Lower leg skin (tissue), 3 donors: ENCODE measurements at regions not wholly inside any gene's neighbourhood (a gene's known extent, or its start where the extent isn't known, plus 50 kb on each side); places are given as distances from the start of the nearest gene placed in this dataset.

Source experiments
- CTCF ChIP-seq, 3 donors: fragments of 450-650 bp; IDR thresholded peaks; one replicate each; pipeline ENCODE4 v1.5.1; 2016; ENCODE audit warnings: antibody characterized with exemption in 3 of 3, mild to moderate bottlenecking in 3 of 3, moderate library complexity in 2 of 3
- POLR2A ChIP-seq, 2 donors: fragments of 450-650 bp; IDR thresholded peaks; one replicate each; pipeline ENCODE4 v1.6.1; 2016 to 2017; ENCODE audit warnings: antibody characterized with exemption in 2 of 2, mild to moderate bottlenecking in 1 of 2, moderate library complexity in 1 of 2

GRCh38 chr6:130598021-130598989, 228.9 kb upstream of the SMLR1 start:
- no peak for TF ChIP-seq CTCF (IDR thresholded peaks at IDR 0.05)
- TF ChIP-seq POLR2A (IDR thresholded peaks at IDR 0.05): no peak
